ENCODE measurements at regions not wholly inside any gene's neighbourhood (a gene's known extent, or its start where the extent isn't known, plus 50 kb on each side); places are given as distances from the start of the nearest gene placed in this dataset.

DNA sequence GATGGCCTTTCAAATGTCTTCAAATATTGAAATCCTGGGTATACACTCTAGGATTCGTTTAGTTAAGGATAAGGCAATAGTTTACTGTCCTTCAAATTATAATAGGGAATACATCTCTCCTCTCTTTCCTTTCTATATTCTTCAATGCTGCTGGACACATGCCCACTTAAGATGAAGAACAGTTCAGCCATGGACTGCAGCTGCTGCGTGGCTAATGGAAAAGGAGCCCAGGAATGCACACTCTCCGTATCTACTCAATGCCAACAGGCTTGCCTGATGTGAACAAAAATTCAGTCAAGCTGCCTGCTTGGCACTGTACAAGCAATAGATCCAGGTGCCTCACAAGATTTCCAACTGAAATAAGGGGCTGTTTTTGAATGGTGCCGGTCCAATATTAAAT lies 321.2 kb upstream of the LYPLAL1 start:
- H3K4me3 ChIP-seq (ENCODE audit: low read length), result no peak overlapping the region
- TF ChIP-seq, protein P1, sequence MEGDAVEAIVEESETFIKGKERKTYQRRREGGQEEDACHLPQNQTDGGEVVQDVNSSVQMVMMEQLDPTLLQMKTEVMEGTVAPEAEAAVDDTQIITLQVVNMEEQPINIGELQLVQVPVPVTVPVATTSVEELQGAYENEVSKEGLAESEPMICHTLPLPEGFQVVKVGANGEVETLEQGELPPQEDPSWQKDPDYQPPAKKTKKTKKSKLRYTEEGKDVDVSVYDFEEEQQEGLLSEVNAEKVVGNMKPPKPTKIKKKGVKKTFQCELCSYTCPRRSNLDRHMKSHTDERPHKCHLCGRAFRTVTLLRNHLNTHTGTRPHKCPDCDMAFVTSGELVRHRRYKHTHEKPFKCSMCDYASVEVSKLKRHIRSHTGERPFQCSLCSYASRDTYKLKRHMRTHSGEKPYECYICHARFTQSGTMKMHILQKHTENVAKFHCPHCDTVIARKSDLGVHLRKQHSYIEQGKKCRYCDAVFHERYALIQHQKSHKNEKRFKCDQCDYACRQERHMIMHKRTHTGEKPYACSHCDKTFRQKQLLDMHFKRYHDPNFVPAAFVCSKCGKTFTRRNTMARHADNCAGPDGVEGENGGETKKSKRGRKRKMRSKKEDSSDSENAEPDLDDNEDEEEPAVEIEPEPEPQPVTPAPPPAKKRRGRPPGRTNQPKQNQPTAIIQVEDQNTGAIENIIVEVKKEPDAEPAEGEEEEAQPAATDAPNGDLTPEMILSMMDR (conservative IDR thresholded peaks at IDR 0.05; ENCODE audit: low read depth, low read length), result no peak
- DNase-seq (ENCODE audit: low read depth), result no peak

GRCh38 chr1:218863987-218864386 lies 309.7 kb upstream of the LYPLAL1 start:
- no peak overlapping the region for H3K4me3 ChIP-seq (ENCODE audit: low read length)
- TF ChIP-seq, protein P1 (conservative IDR thresholded peaks at IDR 0.05; ENCODE audit: low read depth, low read length), result no peak
- no peak for DNase-seq (ENCODE audit: low read depth)

GRCh38 chr1:218865591-218865990 lies 308.1 kb upstream of the LYPLAL1 start:
- DNase-seq (ENCODE audit: low read depth), result no peak
- no peak overlapping the region for H3K4me3 ChIP-seq (ENCODE audit: low read length)
- TF ChIP-seq, protein P1 (conservative IDR thresholded peaks at IDR 0.05; ENCODE audit: low read depth, low read length), result no peak

DNA sequence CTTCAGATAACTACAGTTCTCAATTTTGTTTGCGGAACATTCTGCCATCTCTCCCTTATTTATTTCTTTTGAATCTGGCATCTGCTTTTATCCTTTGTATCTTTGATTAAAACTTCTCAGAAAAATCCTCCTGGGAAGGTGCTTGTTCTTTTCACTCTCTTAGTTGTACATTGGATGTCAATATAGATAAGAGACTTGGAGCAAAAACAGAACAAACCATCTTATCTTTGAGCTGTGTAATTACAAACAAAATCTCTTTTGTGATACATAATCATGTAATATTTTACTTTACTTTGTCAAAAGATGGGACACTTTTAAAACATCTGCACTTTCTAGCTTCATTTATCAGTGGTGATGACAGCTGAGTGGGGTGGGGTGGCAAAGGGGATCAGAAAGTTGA lies 307.2 kb upstream of the LYPLAL1 start:
- no peak overlapping the region for H3K4me3 ChIP-seq (ENCODE audit: low read length)
- TF ChIP-seq, protein P1 (conservative IDR thresholded peaks at IDR 0.05; ENCODE audit: low read depth, low read length), result no peak

GRCh38 chr1:218867066-218867465 lies 306.6 kb upstream of the LYPLAL1 start:
- TF ChIP-seq, protein P1 (conservative IDR thresholded peaks at IDR 0.05; ENCODE audit: low read depth, low read length), result no peak
- no peak overlapping the region for H3K4me3 ChIP-seq (ENCODE audit: low read length)
- no peak for DNase-seq (ENCODE audit: low read depth)

More for the DNA sequence above, 307.2 kb upstream of the LYPLAL1 start:
- DNase-seq (ENCODE audit: low read depth), result no peak

GRCh38 chr1:218867941-218868626 lies 305.6 kb upstream of the LYPLAL1 start:
- no peak for DNase-seq (ENCODE audit: low read depth)
- TF ChIP-seq, protein P1 (conservative IDR thresholded peaks at IDR 0.05; ENCODE audit: low read depth, low read length), result no peak
- no peak overlapping the region for H3K4me3 ChIP-seq (ENCODE audit: low read length)

DNA sequence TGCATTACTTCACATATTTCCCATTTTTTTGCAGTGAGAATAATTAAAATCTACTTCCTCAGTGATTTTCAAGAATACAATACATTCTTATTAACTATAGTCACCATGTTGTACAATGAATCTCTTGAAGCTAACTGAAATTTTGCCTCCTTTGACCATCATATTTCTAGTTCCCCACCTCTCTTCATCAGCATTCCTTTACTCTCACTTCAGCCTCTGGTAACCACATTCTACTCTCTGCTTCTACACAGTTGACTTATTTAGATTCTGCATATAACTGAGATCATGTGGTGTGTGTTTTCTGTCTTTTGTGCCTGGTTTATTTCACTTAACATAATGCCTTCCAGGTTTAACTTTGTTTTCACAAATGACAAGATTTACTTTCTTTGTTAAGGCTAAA lies 304.4 kb upstream of the LYPLAL1 start:
- TF ChIP-seq, protein P1 (conservative IDR thresholded peaks at IDR 0.05; ENCODE audit: low read depth, low read length), result no peak
- no peak overlapping the region for H3K4me3 ChIP-seq (ENCODE audit: low read length)
- no peak for DNase-seq (ENCODE audit: low read depth)
